ENCODE measurements at regions not wholly inside any gene's neighbourhood (a gene's known extent, or its start where the extent isn't known, plus 50 kb on each side); places are given as distances from the start of the nearest gene placed in this dataset.
"Not testable (repeated sequence)": the region's sequence is repeated elsewhere in the genome, so short reads cannot be mapped to it uniquely, and the experiment has no call there.

GRCh38 chr6:71007298-71007697, 50.4 kb upstream of the B3GAT2 start:
- not testable (repeated sequence) for DNase-seq

DNA sequence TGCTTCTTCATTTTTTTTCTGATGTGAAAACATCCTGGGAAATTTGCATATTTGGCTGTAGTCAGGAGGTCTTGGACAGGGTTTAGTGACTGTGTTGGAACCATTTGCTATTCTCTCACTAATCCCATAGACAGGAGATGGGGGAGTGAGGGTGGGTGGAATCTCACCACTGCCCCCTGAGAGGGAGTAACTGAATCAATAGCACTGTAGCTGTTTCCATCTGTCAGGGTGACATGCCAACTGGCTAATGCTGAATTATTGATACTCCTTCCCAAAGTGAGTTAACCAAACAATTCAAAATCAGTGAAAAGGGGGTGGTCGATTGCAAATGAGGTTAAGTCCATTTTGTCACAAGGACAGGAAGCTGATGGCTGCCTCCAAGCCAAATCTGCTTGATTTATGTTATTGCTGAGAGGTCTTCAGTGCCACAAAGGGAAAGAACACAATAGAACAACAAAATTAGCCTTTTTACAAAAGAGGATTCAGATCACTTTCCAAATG, 55.1 kb upstream of the B3GAT2 start:
- peak in 1 of 14 donors; percentile 37 for DNase-seq

DNA sequence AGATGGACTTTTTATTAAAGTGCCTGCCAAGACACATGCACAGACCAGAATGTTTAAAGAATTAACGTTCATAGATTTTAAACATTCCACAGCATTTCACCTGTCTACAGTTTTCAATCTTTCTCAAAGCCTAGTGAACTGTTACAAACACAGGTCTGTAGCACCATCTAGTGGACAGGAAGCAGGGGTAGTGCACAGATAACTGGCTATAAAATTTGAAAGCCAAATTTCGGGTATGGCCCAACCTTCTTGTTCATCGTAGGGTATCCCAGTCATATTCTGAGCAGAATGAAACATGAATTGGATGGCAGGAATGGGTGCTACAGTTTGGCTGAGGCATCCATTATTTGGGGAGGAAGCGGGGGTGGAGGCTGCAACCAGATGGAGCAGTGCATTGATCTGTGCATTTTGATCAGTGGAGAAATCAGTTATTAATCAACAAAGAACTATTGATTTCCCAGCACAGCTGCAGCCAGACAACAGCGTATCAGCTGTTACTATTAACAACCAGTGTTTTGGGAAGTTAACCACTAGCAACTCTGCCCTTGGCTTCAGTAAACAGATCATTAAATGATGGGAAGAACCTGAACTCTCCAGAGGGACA, 56.1 kb upstream of the B3GAT2 start:
- peak in 2 of 14 donors; percentile 1 to 26 for DNase-seq

GRCh38 chr6:71015392-71015791, 58.5 kb upstream of the B3GAT2 start:
- DNase-seq: no peak

DNA sequence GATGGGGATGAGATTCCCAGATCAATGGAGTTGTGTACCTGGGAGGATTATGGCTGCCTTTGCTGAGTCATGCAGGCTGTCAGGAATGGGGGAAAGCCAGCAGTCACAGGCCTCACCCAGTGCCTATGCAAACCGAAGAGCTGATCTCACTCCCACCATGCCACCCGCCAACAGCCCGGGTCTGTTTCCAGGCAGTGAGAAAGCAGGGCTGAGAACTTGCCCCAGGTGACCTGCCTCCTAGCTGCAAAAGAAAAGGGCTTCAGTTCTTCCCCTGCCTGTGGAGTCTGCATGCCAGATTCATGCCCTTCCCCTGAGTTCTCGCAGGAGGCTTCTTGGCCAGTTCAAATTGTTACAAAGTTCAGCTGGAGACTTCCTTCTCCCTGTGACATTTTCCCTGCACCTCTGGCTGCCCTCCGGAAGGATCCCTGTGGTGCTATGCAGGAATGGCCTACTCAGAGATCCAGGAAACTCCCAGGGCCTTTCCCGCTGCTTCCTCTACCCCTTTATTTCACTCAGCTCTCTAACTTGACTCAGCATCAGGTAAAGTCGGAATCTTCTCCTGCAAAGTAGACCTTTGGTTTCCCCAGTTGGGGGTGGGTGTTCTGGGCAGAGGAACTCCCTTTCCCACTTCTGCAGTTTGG, 71.5 kb upstream of the B3GAT2 start:
- DNase-seq: peak in 9 of 14 donors; percentile 10 to 86 (median 44)

DNA sequence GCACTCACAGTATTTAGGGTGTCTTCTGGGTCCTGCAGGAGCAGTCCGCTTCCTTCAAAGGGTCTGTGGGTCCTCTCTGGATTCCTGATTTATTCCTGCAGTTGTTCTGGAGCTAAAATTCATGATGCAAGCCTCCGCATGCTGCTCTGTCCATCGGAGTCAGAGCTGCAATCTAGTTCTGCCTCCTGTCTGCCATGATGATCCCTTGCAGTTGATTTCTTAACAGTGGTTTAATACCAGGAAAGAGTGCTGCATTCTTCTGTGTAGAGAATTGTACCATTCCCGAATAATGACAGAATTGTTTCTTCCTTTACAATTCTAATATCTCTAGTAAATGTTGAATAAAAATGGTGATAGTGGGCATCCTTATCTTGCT, 72.0 kb upstream of the B3GAT2 start:
- no peak for DNase-seq

DNA sequence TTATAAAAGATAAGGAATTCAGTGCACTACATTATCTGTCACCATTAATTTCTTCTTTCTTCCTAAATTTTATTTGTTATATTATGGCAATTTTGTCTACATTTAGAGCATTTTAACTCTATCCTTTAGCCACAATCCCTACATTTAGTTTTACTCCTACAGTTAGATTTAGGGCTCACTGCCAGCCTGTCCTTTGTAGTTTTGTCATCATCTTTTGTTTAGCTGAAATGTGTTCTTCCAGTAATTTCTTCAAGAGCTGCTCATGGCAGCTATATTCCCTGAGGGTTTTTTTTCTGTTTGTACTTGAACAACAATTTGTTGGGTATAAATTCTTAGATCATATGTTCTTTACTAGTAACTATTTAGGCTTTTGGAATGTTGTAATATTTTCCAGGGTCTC, 72.7 kb upstream of the B3GAT2 start:
- DNase-seq: no peak

GRCh38 chr6:71031912-71032311, 75.1 kb upstream of the B3GAT2 start:
- no peak for DNase-seq

- no peak for DNase-seq
Measured at GRCh38 chr6:71033171-71033570, 76.3 kb upstream of the B3GAT2 start.

- DNase-seq: no peak
Measured at GRCh38 chr6:71033890-71034289, 77.0 kb upstream of the B3GAT2 start.

DNA sequence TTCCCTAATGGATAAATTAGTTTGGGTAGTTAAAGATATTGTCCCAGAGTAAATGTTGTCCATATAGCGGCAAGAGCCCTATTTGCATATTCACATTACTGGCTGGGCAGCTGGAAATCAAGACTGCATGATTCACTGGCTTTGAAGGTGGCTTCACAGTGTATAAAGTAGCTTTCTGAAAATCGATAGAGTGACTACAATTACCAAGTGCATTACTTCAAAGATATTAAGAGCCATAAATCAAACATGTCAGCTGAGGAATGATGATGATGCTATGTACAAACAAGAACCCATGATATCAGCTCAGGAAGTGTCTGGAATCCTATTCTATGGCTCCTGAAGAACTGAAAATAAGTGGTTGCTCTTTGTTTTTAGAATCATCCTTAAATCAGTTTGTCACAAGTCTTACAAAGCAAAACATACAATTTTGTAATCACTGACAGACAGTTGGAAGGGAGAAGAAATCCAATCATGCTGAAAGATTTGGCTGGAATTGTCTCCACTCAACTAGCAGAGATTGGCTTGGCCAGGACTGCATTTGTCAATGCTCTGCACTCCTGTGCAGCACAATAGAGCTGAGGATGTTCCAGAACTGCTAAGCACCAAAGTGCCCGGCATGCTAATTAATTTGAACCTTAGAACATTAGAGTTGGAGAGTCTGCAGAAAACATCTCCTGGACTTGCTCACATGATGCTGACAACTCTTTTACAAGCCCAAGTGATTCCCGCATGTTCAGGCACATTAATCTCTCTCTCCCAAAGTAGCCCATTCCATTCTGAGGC, 77.9 kb upstream of the B3GAT2 start:
- DNase-seq: peak in 2 of 14 donors; percentile 17 to 41

DNA sequence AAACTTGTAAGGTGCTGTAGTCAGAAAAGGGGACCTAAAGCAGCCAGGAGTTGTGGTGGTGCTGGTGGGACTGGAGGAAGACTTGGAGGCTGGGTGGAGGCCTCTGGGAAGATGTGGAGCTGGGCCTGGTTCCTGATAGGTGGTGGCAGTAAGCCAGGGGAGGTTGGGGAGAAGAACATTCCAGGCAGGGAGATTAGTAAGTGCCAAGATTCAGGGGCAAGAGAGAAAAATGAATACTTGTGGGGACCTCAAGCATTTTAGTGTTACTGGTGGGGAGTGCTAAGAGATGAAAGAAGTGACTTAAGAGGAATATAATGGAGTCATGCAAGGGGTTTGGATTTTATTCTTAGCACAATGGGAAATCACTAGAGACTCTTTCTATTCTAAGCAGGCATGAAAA, 79.0 kb upstream of the B3GAT2 start:
- DNase-seq: no peak

DNA sequence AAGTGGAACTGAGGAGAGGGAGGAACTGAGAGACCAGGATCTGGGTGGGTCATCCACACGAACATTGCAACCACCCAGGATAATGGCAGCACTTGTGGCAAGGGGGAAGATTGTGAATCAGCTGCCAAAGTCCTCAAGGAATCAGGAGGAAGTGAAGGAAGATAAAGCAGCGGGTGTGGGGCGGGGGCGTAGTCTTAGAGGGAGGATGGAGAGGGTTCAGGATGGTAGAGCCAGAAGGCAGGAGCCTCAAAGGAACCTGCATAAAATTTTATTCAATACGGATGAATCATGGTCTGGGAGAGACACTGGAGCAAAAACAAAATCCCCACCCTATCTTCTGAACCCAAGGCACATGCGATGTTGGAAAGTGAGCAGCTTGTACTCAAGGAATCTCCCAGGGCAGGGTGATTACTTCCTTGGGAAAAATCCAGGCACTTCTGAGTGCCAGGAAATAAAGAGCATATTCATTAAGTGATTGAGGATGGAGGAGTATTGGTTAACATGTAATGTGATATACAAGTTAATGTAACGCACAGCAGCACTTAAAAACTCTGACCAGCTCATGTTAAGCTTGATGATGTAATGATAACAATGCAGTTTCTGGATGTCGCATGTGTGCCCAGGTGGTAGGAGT, 82.0 kb upstream of the B3GAT2 start:
- no peak for DNase-seq

GRCh38 chr6:71040043-71040442, 83.2 kb upstream of the B3GAT2 start:
- peak in 1 of 14 donors; percentile 7 for DNase-seq

GRCh38 chr6:71040841-71041240, 84.0 kb upstream of the B3GAT2 start:
- DNase-seq: no peak

DNA sequence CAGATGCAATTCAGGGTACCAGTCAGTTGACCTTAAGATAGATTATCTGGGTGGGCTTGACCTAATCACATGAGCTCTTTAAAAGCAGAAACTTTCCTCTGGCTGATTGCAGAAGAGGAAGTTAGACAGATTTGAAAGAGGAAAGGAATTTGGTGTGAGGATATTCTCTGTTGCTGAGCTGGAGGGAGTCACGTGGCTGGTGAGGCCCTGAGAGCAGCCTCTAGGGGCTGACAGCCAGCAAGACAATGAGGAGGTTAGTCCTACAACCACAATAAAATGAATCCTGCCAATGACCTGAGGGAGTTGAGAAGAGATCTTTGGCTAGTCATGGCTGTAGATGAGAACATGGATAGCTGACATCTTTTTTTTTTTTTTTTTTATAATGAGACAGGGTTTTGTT, 87.0 kb upstream of the B3GAT2 start:
- DNase-seq: no peak

DNA sequence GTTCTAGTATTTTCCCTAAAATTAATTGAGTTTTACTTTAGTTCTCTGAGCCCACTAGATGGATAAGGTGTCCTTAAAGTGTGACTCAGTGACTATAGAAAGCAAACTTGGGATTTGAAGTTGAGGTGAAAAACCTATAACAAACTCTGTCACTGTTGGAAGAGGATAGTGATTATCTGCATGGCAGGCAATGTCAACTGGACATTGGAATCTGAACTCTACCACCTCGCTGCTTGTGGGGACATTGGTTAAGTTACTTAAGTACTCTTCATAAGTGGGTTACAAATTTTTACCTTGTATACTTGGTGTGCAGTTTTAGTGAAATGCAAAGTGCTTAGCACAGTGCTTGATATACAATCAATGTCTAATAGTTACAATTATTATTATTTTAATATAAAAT, 87.9 kb upstream of the B3GAT2 start:
- DNase-seq: no peak

DNA sequence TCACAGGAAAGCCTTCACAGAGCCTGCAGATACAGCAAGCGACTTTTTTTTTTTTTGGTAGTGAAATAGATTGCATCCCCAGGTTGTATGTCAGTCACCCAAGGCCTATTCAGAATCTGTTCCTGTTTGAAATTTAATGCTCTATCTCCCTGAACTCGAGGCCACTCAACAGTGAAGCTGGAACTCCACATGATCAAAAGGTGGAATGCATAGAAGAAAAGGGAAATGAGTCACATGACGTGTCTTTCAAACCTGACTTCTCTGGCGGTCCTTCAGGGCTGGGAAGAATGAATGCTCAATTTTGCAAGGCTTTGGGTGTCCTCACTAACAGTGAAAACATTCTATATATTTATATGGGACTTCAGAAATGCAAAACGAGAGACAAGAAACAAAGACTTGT, 88.4 kb upstream of the B3GAT2 start:
- DNase-seq: no peak

GRCh38 chr6:71047417-71047816, 90.6 kb upstream of the B3GAT2 start:
- no peak for DNase-seq

DNA sequence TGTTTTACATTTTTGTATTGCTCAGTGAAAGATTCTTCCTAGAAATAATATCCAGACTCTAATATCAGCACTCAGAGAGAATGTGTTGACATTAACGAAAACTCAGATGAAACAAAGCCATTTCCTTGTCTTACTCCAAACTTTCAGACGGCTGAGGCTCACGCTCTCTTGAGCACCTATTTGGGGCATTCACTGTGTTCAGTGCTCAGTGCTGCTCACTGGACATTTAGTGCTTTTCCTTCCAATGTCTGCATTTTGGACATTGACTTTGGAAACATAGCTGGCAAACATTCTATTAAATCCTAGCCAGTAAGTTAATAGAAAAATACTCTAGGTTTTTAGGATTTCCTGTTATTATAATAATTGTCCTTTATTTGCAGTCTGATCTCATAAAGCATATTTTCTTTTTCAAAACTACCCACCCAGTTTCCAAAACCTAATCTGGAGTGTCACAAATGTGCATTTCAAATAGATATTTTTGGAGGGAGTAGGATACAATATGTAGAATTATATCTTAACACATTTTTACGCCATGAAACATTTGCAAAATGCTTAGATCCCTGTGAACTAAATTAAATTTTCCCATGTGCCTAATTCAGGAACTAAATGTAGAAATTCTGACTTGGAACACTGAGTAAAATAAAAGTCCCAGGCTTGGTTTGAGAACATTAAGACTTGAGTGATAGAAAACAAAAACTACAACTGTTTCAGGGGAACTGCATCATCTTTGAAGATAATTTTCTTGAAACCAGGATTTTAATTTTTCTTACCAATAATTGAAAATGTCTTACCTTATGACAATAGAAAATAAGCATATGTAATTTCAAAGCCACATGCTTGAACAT, 91.7 kb upstream of the B3GAT2 start:
- no peak for DNase-seq

- DNase-seq: no peak
Measured at GRCh38 chr6:71049198-71049770, 92.4 kb upstream of the B3GAT2 start.

DNA sequence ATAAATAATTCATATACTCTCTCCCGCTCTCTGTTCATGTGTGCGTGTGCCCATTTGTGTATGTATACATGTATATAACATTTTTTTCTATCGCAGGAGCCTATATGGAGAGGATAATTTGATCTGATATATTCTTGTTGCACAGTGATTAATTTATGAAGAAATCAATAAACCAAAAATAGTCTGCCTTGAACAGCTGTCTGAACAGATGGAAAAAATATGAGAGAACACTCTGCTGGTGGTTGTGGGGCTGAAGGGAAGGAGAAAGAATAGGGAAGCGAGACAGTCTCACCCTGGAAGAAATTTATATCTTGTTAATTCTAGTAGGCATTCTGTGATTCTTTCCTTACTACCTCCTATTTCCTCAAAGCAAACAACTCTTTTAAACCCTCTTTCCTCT, 96.6 kb upstream of the B3GAT2 start:
- no peak for DNase-seq

All from C1 segment of cervical spinal cord (tissue), 14 donors.